ENCODE measurements at regions not wholly inside any gene's neighbourhood (a gene's known extent, or its start where the extent isn't known, plus 50 kb on each side); places are given as distances from the start of the nearest gene placed in this dataset. TPM values are rescaled to one million over a fixed set of nuclear protein-coding genes. Genes with fewer than 3 reads are reported as not detected.

GRCh38 chr9:129231759-129232158 is 53.7 kb upstream of the IER5L start (continued):
- TF ChIP-seq ZBTB33 (IDR thresholded peaks at IDR 0.05), result no peak

- no peaks in the 10 kb centered on the region for H3K36me3 ChIP-seq (ENCODE audit: control insufficient read depth in 4 of 4, insufficient read depth in 3 of 4, low read depth in 1 of 4, low read length in 3 of 4)
- no peaks in the 10 kb centered on the region for H3K27me3 ChIP-seq (ENCODE audit: control insufficient read depth in 4 of 4, insufficient read depth in 4 of 4, low read length in 3 of 4)
- no peak overlapping the region for H3K4me3 ChIP-seq (ENCODE audit: low read depth in 1 of 3, low read length in 3 of 3)
- DNase-seq (ENCODE audit: low spot score), result no peak
- 93% methylated on average over 25 of the region's 25 CpGs for WGBS
- no peak overlapping the region for H3K9ac ChIP-seq (ENCODE audit: low read depth in 1 of 2, low read length in 2 of 2)
- H3K27ac ChIP-seq (ENCODE audit: low read depth in 1 of 2, low read length in 2 of 2), result no peak overlapping the region
- peaks cover 0 to 2% (median 0%) of the 10 kb centered on the region in 4 donors for H3K4me1 ChIP-seq (ENCODE audit: control insufficient read depth in 4 of 4, insufficient read depth in 4 of 4, low read length in 3 of 4)
- no peaks in the 10 kb centered on the region for H3K9me3 ChIP-seq (ENCODE audit: control insufficient read depth in 4 of 4, low read length in 3 of 4)
- no peak for TF ChIP-seq HNF4A (conservative IDR thresholded peaks at IDR 0.05)
Observed at GRCh38 chr9:129231022-129231739, 53.1 kb upstream of the IER5L start.

DNA sequence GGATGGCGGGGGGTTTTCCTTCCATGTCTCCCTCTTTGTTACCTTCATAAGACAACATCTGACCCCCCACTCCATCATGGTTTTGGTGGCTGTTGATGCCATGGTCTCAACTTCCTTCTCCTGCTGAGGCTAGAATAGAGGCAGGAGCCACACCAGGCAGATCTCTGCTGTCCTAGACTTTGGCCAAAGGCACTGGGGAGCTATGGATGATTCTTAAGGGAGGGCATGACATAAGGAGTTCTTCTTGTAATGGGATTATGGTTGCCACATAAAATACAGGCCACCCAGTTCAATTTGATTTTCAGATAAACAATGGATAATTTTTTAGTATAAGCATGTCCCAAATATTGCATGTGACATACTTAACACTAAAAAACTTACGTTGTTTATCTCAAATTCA is 52.2 kb upstream of the IER5L start:
- 80% methylated on average over 2 of the region's 2 CpGs for WGBS
- Histone ChIP-seq H3K27ac (ENCODE audit: low read depth in 1 of 2, low read length in 2 of 2) (no peak overlapping the region), H3K4me1 (ENCODE audit: control insufficient read depth in 4 of 4, insufficient read depth in 4 of 4, low read length in 3 of 4) (peaks cover 0 to 2% (median 0%) of the 10 kb centered on the region in 4 donors), H3K27me3 (ENCODE audit: control insufficient read depth in 4 of 4, insufficient read depth in 4 of 4, low read length in 3 of 4) (no peaks in the 10 kb centered on the region), H3K4me3 (ENCODE audit: low read depth in 1 of 3, low read length in 3 of 3) (no peak overlapping the region), H3K9ac (ENCODE audit: low read depth in 1 of 2, low read length in 2 of 2) (no peak overlapping the region), H3K36me3 (ENCODE audit: control insufficient read depth in 4 of 4, insufficient read depth in 3 of 4, low read depth in 1 of 4, low read length in 3 of 4) (no peaks in the 10 kb centered on the region), H3K9me3 (ENCODE audit: control insufficient read depth in 4 of 4, low read length in 3 of 4) (no peaks in the 10 kb centered on the region)
- no peak for DNase-seq (ENCODE audit: low spot score)
- TF ChIP-seq GABPA (IDR thresholded peaks at IDR 0.05 in 1 of 2, conservative IDR thresholded peaks at IDR 0.05 in 1 of 2) (no peak), HNF4A (conservative IDR thresholded peaks at IDR 0.05) (no peak), SP1 (IDR thresholded peaks at IDR 0.05) (no peak), MAX (IDR thresholded peaks at IDR 0.05) (no peak), NR2F2 (IDR thresholded peaks at IDR 0.05) (no peak), ATF3 (IDR thresholded peaks at IDR 0.05) (no peak), EGR1 (IDR thresholded peaks at IDR 0.05; ENCODE audit: low read depth in 2 of 2) (no peak)
- TF ChIP-seq, protein P1, sequence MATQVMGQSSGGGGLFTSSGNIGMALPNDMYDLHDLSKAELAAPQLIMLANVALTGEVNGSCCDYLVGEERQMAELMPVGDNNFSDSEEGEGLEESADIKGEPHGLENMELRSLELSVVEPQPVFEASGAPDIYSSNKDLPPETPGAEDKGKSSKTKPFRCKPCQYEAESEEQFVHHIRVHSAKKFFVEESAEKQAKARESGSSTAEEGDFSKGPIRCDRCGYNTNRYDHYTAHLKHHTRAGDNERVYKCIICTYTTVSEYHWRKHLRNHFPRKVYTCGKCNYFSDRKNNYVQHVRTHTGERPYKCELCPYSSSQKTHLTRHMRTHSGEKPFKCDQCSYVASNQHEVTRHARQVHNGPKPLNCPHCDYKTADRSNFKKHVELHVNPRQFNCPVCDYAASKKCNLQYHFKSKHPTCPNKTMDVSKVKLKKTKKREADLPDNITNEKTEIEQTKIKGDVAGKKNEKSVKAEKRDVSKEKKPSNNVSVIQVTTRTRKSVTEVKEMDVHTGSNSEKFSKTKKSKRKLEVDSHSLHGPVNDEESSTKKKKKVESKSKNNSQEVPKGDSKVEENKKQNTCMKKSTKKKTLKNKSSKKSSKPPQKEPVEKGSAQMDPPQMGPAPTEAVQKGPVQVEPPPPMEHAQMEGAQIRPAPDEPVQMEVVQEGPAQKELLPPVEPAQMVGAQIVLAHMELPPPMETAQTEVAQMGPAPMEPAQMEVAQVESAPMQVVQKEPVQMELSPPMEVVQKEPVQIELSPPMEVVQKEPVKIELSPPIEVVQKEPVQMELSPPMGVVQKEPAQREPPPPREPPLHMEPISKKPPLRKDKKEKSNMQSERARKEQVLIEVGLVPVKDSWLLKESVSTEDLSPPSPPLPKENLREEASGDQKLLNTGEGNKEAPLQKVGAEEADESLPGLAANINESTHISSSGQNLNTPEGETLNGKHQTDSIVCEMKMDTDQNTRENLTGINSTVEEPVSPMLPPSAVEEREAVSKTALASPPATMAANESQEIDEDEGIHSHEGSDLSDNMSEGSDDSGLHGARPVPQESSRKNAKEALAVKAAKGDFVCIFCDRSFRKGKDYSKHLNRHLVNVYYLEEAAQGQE (IDR thresholded peaks at IDR 0.05), result no peak
- TF ChIP-seq, protein P2, sequence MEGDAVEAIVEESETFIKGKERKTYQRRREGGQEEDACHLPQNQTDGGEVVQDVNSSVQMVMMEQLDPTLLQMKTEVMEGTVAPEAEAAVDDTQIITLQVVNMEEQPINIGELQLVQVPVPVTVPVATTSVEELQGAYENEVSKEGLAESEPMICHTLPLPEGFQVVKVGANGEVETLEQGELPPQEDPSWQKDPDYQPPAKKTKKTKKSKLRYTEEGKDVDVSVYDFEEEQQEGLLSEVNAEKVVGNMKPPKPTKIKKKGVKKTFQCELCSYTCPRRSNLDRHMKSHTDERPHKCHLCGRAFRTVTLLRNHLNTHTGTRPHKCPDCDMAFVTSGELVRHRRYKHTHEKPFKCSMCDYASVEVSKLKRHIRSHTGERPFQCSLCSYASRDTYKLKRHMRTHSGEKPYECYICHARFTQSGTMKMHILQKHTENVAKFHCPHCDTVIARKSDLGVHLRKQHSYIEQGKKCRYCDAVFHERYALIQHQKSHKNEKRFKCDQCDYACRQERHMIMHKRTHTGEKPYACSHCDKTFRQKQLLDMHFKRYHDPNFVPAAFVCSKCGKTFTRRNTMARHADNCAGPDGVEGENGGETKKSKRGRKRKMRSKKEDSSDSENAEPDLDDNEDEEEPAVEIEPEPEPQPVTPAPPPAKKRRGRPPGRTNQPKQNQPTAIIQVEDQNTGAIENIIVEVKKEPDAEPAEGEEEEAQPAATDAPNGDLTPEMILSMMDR (IDR thresholded peaks at IDR 0.05; ENCODE audit: low read depth, low read length, missing input control), result no peak

Small RNA genes in the stretch of these regions (small RNA-seq; reads per million reads assigned to genes)
- not detected for gene AL353803.5
- not detected for gene RN7SL159P
